NCI-H446 (cell line): ENCODE measurements at regions not wholly inside any gene's neighbourhood (a gene's known extent, or its start where the extent isn't known, plus 50 kb on each side); places are given as distances from the start of the nearest gene placed in this dataset.
"Not testable (repeated sequence)": the region's sequence is repeated elsewhere in the genome, so short reads cannot be mapped to it uniquely, and the experiment has no call there.

ENCODE experiments used
- DNase-seq, 2 experiments: peaks; one replicate each; lab custom pipeline; 2025; lab: John Stamatoyannopoulos, UW

GRCh38 chr15:79157631-79158592, 67.3 kb upstream of the RASGRF1 start:
- DNase-seq, result no peak

DNA sequence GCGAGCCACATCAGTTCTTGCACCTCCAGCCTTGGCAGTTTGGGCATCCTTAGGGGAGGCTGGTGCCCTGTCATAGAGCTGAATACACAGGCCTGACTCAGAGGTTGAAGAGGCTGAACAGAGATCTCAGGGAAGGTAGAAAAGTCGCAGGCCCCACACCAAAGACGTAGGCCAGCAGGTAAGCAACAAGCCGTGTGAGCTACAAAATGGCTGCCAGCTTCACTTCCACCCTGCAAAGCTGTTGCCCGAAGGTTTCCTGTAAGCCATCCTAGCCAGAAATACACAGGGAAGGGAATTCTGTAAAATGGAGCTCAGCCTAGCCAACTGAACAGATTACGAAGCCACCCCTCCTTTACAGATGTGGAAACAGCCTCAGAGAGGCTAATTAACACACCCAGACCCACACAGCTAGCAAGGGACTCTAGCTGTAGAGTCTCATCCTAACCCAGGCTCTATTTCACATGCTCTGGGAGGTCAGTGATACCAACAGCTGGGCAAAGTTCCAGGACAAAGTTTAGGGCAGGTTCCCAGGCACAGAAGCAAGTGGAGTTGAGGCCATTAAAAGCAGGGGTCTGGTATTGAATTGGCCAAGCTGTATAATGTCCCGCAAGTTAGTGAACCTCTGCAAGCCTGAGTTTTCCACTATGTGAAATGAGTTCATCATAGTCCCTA, 66.3 kb upstream of the RASGRF1 start:
- no peak for DNase-seq

- peak in 1 of 2 experiments; percentile 7 for DNase-seq
Measured at GRCh38 chr15:79154483-79155135, 64.0 kb upstream of the RASGRF1 start.

GRCh38 chr15:79144290-79144689, 53.7 kb upstream of the RASGRF1 start:
- not testable (repeated sequence) for DNase-seq

GRCh38 chr15:79140846-79141570, 50.4 kb upstream of the RASGRF1 start:
- no peak for DNase-seq
